ENCODE measurements at regions not wholly inside any gene's neighbourhood (a gene's known extent, or its start where the extent isn't known, plus 50 kb on each side); places are given as distances from the start of the nearest gene placed in this dataset.
"Not testable (repeated sequence)": the region's sequence is repeated elsewhere in the genome, so short reads cannot be mapped to it uniquely, and the experiment has no call there.

DNA sequence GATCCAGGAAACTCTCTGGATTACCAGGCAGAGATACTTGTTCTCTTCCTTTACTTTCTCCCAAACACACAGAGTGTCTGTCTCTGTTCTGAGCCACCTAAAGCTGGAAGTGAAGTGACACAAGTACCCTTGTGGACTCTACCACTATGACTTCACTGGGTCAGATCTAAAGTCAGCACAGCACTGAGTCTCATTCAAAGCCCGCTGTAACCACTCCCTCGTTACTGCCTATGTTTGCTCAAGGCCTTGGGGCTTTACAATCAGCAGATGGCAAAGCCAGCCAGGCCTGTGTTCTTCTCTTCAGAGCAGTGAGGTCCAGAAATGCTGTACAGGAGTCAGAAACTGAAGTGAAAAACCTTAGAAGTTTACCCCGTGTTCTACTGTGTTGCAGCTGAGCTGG, 588.3 kb upstream of the SEMA6D start:
- no peak for DNase-seq (ENCODE audit: extremely low read depth, low read depth)
- TF ChIP-seq, protein P1, sequence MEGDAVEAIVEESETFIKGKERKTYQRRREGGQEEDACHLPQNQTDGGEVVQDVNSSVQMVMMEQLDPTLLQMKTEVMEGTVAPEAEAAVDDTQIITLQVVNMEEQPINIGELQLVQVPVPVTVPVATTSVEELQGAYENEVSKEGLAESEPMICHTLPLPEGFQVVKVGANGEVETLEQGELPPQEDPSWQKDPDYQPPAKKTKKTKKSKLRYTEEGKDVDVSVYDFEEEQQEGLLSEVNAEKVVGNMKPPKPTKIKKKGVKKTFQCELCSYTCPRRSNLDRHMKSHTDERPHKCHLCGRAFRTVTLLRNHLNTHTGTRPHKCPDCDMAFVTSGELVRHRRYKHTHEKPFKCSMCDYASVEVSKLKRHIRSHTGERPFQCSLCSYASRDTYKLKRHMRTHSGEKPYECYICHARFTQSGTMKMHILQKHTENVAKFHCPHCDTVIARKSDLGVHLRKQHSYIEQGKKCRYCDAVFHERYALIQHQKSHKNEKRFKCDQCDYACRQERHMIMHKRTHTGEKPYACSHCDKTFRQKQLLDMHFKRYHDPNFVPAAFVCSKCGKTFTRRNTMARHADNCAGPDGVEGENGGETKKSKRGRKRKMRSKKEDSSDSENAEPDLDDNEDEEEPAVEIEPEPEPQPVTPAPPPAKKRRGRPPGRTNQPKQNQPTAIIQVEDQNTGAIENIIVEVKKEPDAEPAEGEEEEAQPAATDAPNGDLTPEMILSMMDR (IDR thresholded peaks at IDR 0.05; ENCODE audit: low read depth, low read length, missing control alignments): no peak
- no peak overlapping the region for H3K4me3 ChIP-seq (replicated peaks; ENCODE audit: low read depth, low read length)

DNA sequence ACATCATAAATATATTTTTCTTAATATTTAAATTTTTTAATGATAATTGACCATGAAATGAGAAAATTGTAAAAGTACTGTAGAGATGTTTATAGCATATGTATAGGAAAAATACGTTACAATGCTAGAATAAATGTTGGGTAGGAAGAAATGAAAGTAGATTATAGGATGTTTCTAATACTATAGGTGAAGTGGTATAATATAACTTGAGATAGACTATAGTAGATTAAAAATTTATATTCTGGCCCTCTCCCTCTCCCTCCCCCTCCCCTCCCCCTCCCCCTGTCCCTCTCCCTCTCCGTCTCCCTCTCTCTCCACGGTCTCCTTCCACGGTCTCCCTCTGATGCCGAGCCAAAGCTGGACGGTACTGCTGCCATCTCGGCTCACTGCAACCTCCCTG, 585.9 kb upstream of the SEMA6D start:
- H3K4me3 ChIP-seq (replicated peaks; ENCODE audit: low read depth, low read length); DNase-seq (ENCODE audit: extremely low read depth, low read depth): not testable (repeated sequence)

DNA sequence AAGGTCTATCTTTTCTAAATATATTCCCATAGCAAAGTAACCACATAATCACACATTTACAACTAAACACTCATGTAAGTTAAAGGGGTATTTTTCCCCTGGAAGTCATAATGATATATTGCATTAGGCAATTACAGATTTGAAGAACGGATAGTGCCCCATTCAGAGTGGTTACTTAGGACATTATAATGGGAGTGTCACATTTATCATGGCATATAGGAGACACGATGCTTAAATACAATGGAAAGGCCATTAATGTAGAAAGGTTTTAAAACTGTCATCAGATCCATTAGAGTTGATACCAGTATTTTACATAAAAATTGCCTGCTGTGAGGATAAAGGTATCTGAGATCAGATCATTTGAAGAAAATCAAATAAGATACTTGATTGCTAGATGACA, 582.0 kb upstream of the SEMA6D start:
- H3K4me3 ChIP-seq (replicated peaks; ENCODE audit: low read depth, low read length): no peak overlapping the region
- DNase-seq (ENCODE audit: extremely low read depth, low read depth): no peak
- TF ChIP-seq, protein P1 (IDR thresholded peaks at IDR 0.05; ENCODE audit: low read depth, low read length, missing control alignments): no peak

DNA sequence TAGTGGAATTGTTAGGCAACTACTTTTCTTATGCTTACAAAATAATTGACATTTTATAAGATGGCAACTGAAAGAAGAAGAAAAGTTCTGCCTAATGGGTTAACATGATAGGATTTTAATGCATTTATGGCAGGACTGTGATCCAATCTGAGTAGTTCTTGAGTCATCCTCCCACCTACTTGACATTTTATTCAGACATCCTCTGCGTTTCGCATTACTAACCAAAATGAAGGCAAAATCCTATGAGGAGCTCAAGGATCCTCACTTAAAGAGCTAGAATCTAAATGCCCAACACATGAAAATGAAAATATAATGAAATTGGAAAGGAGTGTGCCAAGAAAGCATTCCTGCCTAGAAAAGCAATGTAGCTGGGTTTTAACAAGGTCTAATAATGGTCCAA, 581.1 kb upstream of the SEMA6D start:
- TF ChIP-seq, protein P1 (IDR thresholded peaks at IDR 0.05; ENCODE audit: low read depth, low read length, missing control alignments): no peak
- no peak for DNase-seq (ENCODE audit: extremely low read depth, low read depth)
- no peak overlapping the region for H3K4me3 ChIP-seq (replicated peaks; ENCODE audit: low read depth, low read length)

DNA sequence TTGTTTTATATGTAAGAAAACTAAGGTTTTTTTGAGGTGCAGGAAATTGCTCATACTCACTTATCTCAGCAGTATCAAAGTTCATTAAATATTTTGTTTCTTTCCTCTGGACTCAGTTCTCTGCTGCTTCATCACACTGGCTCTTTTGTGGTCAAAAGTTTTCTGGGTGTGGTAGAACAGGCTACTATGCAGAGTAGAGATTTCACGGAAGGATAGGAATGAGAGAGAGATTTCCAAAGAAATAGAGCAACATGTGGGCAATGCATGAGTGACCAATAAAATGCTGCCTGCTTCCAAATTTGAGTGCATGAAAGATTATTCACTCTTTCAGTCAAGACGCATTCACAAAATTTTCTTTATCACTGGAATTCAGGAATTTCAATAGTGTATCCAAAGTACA, 577.3 kb upstream of the SEMA6D start:
- TF ChIP-seq, protein P1 (IDR thresholded peaks at IDR 0.05; ENCODE audit: low read depth, low read length, missing control alignments): no peak
- no peak for DNase-seq (ENCODE audit: extremely low read depth, low read depth)
- H3K4me3 ChIP-seq (replicated peaks; ENCODE audit: low read depth, low read length): no peak overlapping the region

DNA sequence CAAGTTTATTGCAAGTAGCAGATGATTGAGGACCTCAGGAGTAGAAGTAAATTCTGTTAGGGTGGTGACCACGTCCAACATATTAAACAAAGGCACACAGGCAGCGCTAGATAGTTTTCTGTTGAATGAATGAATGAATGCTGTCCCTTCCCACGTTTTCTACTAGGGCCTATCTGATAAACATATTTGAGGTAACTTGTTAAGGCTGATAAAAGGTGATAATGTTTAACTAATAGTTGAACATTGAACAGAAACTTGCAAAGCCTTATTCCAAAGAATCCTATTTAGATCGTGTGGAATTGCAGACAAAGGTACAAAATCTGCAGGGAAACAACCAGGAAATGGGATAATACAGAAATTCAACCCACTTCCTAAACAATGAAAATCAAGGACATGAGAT, 559.5 kb upstream of the SEMA6D start:
- no peak overlapping the region for H3K4me3 ChIP-seq (replicated peaks; ENCODE audit: low read depth, low read length)
- DNase-seq (ENCODE audit: extremely low read depth, low read depth): no peak
- TF ChIP-seq, protein P1 (IDR thresholded peaks at IDR 0.05; ENCODE audit: low read depth, low read length, missing control alignments): no peak

DNA sequence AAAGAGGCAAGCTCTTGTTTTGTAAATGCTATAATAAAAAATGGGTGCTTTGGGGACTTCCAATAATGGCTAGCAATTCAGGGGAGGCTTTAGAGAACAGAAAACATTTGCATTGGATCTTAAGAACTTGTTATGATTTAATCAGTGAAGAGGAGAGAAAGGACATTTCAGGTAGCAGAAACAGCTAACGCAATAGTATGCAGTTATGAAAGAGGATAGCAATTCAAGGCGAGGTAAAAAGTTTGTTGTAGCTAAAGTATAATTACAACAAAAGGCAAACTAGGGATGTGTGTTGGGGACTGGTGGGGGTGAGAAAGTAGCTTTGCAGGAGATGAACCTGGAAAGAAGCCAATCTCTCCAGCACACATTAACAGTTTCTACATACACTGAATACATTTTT, 558.7 kb upstream of the SEMA6D start:
- TF ChIP-seq, protein P1 (IDR thresholded peaks at IDR 0.05; ENCODE audit: low read depth, low read length, missing control alignments): no peak
- no peak overlapping the region for H3K4me3 ChIP-seq (replicated peaks; ENCODE audit: low read depth, low read length)
- DNase-seq (ENCODE audit: extremely low read depth, low read depth): no peak
